ENCODE measurements at regions not wholly inside any gene's neighbourhood (a gene's known extent, or its start where the extent isn't known, plus 50 kb on each side); places are given as distances from the start of the nearest gene placed in this dataset.

DNA sequence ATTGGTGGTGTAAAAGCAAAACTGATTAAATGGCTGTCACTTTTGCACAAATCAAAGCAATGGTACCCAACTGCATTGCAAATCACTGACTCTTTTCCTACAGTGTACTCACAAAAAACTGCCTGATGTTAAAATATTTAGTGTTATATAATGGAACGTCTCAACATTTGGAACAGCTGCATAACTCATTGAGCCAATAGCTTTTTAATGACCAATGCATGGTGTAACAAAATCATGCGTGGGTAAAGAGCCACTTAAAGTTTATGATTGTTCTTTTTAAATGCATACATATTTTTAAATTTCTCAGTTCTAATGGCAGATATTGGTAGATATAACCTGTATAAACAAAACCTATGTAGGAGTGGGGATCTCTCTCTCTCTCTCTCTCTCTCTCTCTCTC is 204.0 kb upstream of the MPHOSPH6 start:
- ChIA-PET POLR2A (no interaction called here), CTCF (no interaction called here)
- no peak for DNase-seq (ENCODE audit: extremely low spot score)
- TF ChIP-seq FOXA1 (IDR thresholded peaks at IDR 0.05) (no peak), FOXK2 (IDR thresholded peaks at IDR 0.05) (no peak), FOXM1 (IDR thresholded peaks at IDR 0.05; ENCODE audit: borderline replicate concordance) (no peak), HDGF (IDR thresholded peaks at IDR 0.05; ENCODE audit: borderline replicate concordance) (no peak), L3MBTL2 (conservative IDR thresholded peaks at IDR 0.05) (no peak), TARDBP (IDR thresholded peaks at IDR 0.05) (no peak)

- no peak for DNase-seq (ENCODE audit: extremely low spot score)
- CTCF ChIA-PET = no interaction called here
- TF ChIP-seq ARNT (IDR thresholded peaks at IDR 0.05) = no peak
- no peak for TF ChIP-seq HDGF (IDR thresholded peaks at IDR 0.05; ENCODE audit: borderline replicate concordance)
- TF ChIP-seq, protein P1, sequence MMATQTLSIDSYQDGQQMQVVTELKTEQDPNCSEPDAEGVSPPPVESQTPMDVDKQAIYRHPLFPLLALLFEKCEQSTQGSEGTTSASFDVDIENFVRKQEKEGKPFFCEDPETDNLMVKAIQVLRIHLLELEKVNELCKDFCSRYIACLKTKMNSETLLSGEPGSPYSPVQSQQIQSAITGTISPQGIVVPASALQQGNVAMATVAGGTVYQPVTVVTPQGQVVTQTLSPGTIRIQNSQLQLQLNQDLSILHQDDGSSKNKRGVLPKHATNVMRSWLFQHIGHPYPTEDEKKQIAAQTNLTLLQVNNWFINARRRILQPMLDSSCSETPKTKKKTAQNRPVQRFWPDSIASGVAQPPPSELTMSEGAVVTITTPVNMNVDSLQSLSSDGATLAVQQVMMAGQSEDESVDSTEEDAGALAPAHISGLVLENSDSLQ (IDR thresholded peaks at IDR 0.05) = no peak
- TF ChIP-seq CTBP1 (IDR thresholded peaks at IDR 0.05; ENCODE audit: borderline replicate concordance) = no peak
- POLR2A ChIA-PET = no interaction called here
Observed at GRCh38 chr16:82370282-82370681, 200.3 kb upstream of the MPHOSPH6 start.

- DNase-seq (ENCODE audit: extremely low spot score) = peak; percentile 46
- CTCF ChIA-PET = interaction anchor here (0.7 kb wide), 1 partner anchor 88 kb away, joined by 4 read pairs; no protein-coding TSS in a partner anchor
- POLR2A ChIA-PET = no interaction called here
- no peak for TF ChIP-seq ELF4 (IDR thresholded peaks at IDR 0.05)
- TF ChIP-seq ZNF384 (IDR thresholded peaks at IDR 0.05) = peak; percentile 50; the same call in 1 of the 2 replicates
Observed at GRCh38 chr16:82368041-82368440, 198.0 kb upstream of the MPHOSPH6 start.

- POLR2A ChIA-PET = no interaction called here
- TF ChIP-seq NFRKB (IDR thresholded peaks at IDR 0.05) (no peak), ARNT (IDR thresholded peaks at IDR 0.05) (no peak)
- CTCF ChIA-PET = no interaction called here
- DNase-seq (ENCODE audit: extremely low spot score) = no peak
Observed at GRCh38 chr16:82366462-82366861, 196.4 kb upstream of the MPHOSPH6 start.

DNA sequence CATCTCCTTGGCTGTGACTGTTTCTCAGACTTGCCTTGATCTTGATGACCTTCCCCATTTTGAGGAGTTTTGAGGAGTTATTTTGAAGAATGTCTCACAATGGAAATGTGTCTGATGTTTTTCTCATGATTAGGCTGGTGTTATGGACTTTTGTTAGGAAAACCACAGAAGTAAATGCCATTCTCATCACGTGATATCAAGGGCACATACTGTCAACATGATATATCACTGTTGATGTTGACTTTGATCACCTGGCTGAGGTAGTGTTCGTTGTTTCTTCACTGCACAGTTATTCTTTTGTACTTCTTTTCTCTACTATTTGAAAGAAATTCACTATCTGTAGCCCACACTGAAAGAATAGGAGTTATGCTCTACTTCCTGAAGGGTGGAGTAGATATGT is 194.7 kb upstream of the MPHOSPH6 start:
- TF ChIP-seq HDGF (IDR thresholded peaks at IDR 0.05; ENCODE audit: borderline replicate concordance) (no peak), NFRKB (IDR thresholded peaks at IDR 0.05) (no peak), ARNT (IDR thresholded peaks at IDR 0.05) (no peak), SUZ12 (IDR thresholded peaks at IDR 0.05) (no peak), ZNF384 (IDR thresholded peaks at IDR 0.05) (no peak), TARDBP (IDR thresholded peaks at IDR 0.05) (no peak), FOXM1 (IDR thresholded peaks at IDR 0.05; ENCODE audit: borderline replicate concordance) (no peak), CTBP1 (IDR thresholded peaks at IDR 0.05; ENCODE audit: borderline replicate concordance) (no peak), LEF1 (IDR thresholded peaks at IDR 0.05; ENCODE audit: borderline replicate concordance) (no peak), BHLHE40 (IDR thresholded peaks at IDR 0.05; ENCODE audit: borderline replicate concordance) (no peak), SP1 (IDR thresholded peaks at IDR 0.05) (no peak), FOXA1 (IDR thresholded peaks at IDR 0.05) (no peak)
- TF ChIP-seq, protein P1 (IDR thresholded peaks at IDR 0.05) = no peak

DNA sequence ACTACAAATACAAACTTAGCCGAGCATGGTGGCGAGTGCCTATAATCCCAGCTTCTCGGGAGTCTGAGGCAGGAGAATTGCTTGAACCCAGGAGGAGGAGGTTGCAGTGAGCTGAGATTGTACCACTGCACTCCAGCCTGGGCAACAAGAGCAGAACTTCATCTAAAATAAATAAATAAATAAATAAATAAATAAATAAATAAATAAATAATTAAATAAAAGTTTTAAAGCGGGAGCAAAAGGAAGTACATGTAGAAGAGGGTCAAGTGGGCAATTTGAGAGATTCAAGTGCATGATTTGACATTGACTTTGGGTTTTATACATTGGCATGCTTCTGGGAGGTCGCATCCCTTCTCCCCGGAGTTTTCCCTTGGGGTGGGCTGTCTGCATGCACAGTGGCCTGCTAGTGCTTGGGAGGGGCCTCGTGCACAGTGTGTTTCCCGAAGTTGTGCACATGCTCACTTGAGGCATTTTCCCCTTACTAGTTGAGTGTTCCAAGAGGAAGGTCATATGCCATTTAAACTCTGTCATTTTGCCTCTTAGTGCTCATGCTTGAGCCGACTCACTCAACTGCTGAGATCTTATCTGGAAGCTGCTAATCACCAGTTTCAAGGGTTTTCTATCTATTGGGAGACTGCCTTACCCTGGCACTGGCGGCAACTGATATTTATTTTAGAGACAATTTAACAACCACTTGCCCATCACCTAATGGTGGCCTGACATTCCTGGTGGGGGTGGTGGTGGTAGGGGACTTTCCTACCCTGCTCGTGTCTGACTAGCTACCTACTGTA is 193.2 kb upstream of the MPHOSPH6 start:
- DNase-seq (ENCODE audit: extremely low spot score) = no peak
- ChIA-PET CTCF (no interaction called here), POLR2A (no interaction called here)
- TF ChIP-seq ARNT (IDR thresholded peaks at IDR 0.05) (no peak), CTBP1 (IDR thresholded peaks at IDR 0.05; ENCODE audit: borderline replicate concordance) (no peak), BHLHE40 (IDR thresholded peaks at IDR 0.05; ENCODE audit: borderline replicate concordance) (no peak), SP1 (IDR thresholded peaks at IDR 0.05) (no peak), HDGF (IDR thresholded peaks at IDR 0.05; ENCODE audit: borderline replicate concordance) (no peak), FOXM1 (IDR thresholded peaks at IDR 0.05; ENCODE audit: borderline replicate concordance) (no peak), ZNF384 (IDR thresholded peaks at IDR 0.05) (no peak), NFRKB (IDR thresholded peaks at IDR 0.05) (no peak), SUZ12 (IDR thresholded peaks at IDR 0.05) (no peak), FOXK2 (IDR thresholded peaks at IDR 0.05) (no peak), TARDBP (IDR thresholded peaks at IDR 0.05) (no peak), FOXA1 (IDR thresholded peaks at IDR 0.05) (no peak), L3MBTL2 (conservative IDR thresholded peaks at IDR 0.05) (no peak), ELF4 (IDR thresholded peaks at IDR 0.05) (no peak), LEF1 (IDR thresholded peaks at IDR 0.05; ENCODE audit: borderline replicate concordance) (no peak)
- TF ChIP-seq, protein P1 (IDR thresholded peaks at IDR 0.05) = no peak

More for the DNA sequence above, 194.7 kb upstream of the MPHOSPH6 start:
- ChIA-PET POLR2A (no interaction called here), CTCF (no interaction called here)
- no peak for DNase-seq (ENCODE audit: extremely low spot score)

DNA sequence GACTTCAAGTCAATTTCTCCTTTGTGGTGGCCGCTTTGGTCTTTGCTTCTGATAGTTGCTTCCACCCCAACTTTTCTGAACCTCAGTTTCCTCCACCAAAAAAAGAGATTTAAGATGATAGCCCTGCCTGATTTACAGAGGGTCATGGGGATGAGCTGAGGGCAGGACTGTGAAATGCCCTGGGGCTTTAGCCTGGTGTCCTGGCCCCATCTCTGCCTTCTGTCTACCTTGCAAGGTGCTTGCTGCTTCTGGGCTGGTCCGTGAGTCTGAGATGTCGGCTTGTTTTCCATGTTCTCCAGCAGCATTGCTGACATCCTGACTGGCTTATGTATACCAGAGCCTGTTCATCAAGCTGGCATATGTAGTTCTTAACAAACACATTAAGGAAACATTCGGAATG is 191.9 kb upstream of the MPHOSPH6 start:
- no peak for DNase-seq (ENCODE audit: extremely low spot score)
- CTCF ChIA-PET = no interaction called here
- POLR2A ChIA-PET = no interaction called here
- TF ChIP-seq SP1 (IDR thresholded peaks at IDR 0.05) = no peak
- TF ChIP-seq HDGF (IDR thresholded peaks at IDR 0.05; ENCODE audit: borderline replicate concordance) = no peak
- no peak for TF ChIP-seq L3MBTL2 (conservative IDR thresholded peaks at IDR 0.05)

All from HEK293T (cell line).